Renal pelvis (tissue), 1 donor: ENCODE measurements at regions not wholly inside any gene's neighbourhood (a gene's known extent, or its start where the extent isn't known, plus 50 kb on each side); places are given as distances from the start of the nearest gene placed in this dataset.
A peak's percentile ranks its signal among the peaks of the same experiment; 100 is the strongest.
"Not testable (repeated sequence)": the region's sequence is repeated elsewhere in the genome, so short reads cannot be mapped to it uniquely, and the experiment has no call there.

Source experiments
- DNase-seq: peaks from one replicate; pipeline ENCODE4 v3.0.0-alpha.2; 2013

GRCh38 chr12:34198924-34199323, 176.6 kb downstream of the ALG10 start:
- no peak for DNase-seq

GRCh38 chr12:34203866-34204620, 181.7 kb downstream of the ALG10 start:
- DNase-seq = no peak

GRCh38 chr12:34204830-34205285, 182.6 kb downstream of the ALG10 start:
- DNase-seq = no peak

- DNase-seq = no peak
Measured at GRCh38 chr12:34205401-34205800, 183.1 kb downstream of the ALG10 start.

- no peak for DNase-seq
Measured at GRCh38 chr12:34206061-34206785, 183.9 kb downstream of the ALG10 start.

- no peak for DNase-seq
Measured at GRCh38 chr12:34207858-34208257, 185.6 kb downstream of the ALG10 start.

- DNase-seq = no peak
Measured at GRCh38 chr12:34208331-34209258, 186.3 kb downstream of the ALG10 start.

GRCh38 chr12:34209259-34209835, 187.1 kb downstream of the ALG10 start:
- no peak for DNase-seq

- no peak for DNase-seq
Measured at GRCh38 chr12:34210183-34210582, 187.9 kb downstream of the ALG10 start.

GRCh38 chr12:34210689-34211530, 188.6 kb downstream of the ALG10 start:
- no peak for DNase-seq

GRCh38 chr12:34212651-34213050, 190.4 kb downstream of the ALG10 start:
- no peak for DNase-seq

GRCh38 chr12:34214011-34214410, 191.7 kb downstream of the ALG10 start:
- no peak for DNase-seq

GRCh38 chr12:34215213-34215892, 193.1 kb downstream of the ALG10 start:
- no peak for DNase-seq

- no peak for DNase-seq
Measured at GRCh38 chr12:34215893-34216285, 193.6 kb downstream of the ALG10 start.

- no peak for DNase-seq
Measured at GRCh38 chr12:34217660-34218059, 195.4 kb downstream of the ALG10 start.

- peak; percentile 45 for DNase-seq
Measured at GRCh38 chr12:34218193-34219045, 196.1 kb downstream of the ALG10 start.

GRCh38 chr12:34219046-34219770, 196.9 kb downstream of the ALG10 start:
- no peak for DNase-seq

- not testable (repeated sequence) for DNase-seq
Measured at GRCh38 chr12:34220079-34220478, 197.8 kb downstream of the ALG10 start.

GRCh38 chr12:34223640-34224039, 201.3 kb downstream of the ALG10 start:
- no peak for DNase-seq
